ENCODE measurements at regions not wholly inside any gene's neighbourhood (a gene's known extent, or its start where the extent isn't known, plus 50 kb on each side); places are given as distances from the start of the nearest gene placed in this dataset.

GRCh38 chr2:43074592-43075053 lies 151.8 kb downstream of the ZFP36L2 start:
- TF ChIP-seq, protein P1, sequence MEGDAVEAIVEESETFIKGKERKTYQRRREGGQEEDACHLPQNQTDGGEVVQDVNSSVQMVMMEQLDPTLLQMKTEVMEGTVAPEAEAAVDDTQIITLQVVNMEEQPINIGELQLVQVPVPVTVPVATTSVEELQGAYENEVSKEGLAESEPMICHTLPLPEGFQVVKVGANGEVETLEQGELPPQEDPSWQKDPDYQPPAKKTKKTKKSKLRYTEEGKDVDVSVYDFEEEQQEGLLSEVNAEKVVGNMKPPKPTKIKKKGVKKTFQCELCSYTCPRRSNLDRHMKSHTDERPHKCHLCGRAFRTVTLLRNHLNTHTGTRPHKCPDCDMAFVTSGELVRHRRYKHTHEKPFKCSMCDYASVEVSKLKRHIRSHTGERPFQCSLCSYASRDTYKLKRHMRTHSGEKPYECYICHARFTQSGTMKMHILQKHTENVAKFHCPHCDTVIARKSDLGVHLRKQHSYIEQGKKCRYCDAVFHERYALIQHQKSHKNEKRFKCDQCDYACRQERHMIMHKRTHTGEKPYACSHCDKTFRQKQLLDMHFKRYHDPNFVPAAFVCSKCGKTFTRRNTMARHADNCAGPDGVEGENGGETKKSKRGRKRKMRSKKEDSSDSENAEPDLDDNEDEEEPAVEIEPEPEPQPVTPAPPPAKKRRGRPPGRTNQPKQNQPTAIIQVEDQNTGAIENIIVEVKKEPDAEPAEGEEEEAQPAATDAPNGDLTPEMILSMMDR (IDR thresholded peaks at IDR 0.05; ENCODE audit: low read depth, low read length) = no peak
- TF ChIP-seq POLR2A (IDR thresholded peaks at IDR 0.05; ENCODE audit: extremely low read depth, insufficient read length) = no peak
- TF ChIP-seq, protein P2, sequence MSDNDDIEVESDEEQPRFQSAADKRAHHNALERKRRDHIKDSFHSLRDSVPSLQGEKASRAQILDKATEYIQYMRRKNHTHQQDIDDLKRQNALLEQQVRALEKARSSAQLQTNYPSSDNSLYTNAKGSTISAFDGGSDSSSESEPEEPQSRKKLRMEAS (IDR thresholded peaks at IDR 0.05; ENCODE audit: low read depth, low read length) = no peak
